Coronary artery (tissue), 2 donors: ENCODE measurements at regions not wholly inside any gene's neighbourhood (a gene's known extent, or its start where the extent isn't known, plus 50 kb on each side); places are given as distances from the start of the nearest gene placed in this dataset.

Experiments
- DNase-seq: peaks from one replicate; pipeline ENCODE4 v3.0.0-alpha.2; 2017; ENCODE audit warnings: low spot score
- H3K27ac ChIP-seq, 2 donors: fragments of 200-600 bp; sonication (generic); one replicate each; pipeline ENCODE4 v1.5.1; 2016 to 2019
- H3K4me3 ChIP-seq: fragments of 200-600 bp; sonication (generic); 2 replicates; pipeline ENCODE4 v1.5.1; 2016; ENCODE audit warnings: mild to moderate bottlenecking, moderate library complexity
- TF ChIP-seq, protein P1 (sequence below): fragments of 200-600 bp; sonication (generic); IDR thresholded peaks from one replicate; pipeline ENCODE4 v1.5.1; 2019; ENCODE audit warnings: antibody characterized with exemption

DNA sequence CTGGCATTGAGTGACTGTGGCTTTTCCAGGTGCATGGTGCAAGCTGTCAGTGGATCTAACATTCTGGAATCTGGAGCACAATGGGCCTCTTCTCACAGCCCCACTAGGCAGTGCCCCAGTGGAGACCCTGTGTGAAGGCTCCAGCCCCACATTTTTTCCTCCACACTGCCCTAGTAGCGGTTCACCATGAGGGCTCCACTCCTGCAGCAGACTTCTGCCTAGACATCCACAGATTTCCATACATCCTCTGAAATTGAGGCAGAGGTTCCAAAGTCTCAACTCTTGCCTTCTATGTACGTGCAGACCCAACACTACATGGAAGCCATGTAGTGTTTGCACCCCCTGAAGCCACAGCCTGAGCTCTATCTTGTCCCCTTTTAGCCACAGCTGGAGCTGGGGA is 118.0 kb upstream of the BMP5 start:
- no peak for DNase-seq
- no peak overlapping the region for H3K27ac ChIP-seq
- TF ChIP-seq, protein P1, sequence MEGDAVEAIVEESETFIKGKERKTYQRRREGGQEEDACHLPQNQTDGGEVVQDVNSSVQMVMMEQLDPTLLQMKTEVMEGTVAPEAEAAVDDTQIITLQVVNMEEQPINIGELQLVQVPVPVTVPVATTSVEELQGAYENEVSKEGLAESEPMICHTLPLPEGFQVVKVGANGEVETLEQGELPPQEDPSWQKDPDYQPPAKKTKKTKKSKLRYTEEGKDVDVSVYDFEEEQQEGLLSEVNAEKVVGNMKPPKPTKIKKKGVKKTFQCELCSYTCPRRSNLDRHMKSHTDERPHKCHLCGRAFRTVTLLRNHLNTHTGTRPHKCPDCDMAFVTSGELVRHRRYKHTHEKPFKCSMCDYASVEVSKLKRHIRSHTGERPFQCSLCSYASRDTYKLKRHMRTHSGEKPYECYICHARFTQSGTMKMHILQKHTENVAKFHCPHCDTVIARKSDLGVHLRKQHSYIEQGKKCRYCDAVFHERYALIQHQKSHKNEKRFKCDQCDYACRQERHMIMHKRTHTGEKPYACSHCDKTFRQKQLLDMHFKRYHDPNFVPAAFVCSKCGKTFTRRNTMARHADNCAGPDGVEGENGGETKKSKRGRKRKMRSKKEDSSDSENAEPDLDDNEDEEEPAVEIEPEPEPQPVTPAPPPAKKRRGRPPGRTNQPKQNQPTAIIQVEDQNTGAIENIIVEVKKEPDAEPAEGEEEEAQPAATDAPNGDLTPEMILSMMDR, result no peak
- no peak overlapping the region for H3K4me3 ChIP-seq

DNA sequence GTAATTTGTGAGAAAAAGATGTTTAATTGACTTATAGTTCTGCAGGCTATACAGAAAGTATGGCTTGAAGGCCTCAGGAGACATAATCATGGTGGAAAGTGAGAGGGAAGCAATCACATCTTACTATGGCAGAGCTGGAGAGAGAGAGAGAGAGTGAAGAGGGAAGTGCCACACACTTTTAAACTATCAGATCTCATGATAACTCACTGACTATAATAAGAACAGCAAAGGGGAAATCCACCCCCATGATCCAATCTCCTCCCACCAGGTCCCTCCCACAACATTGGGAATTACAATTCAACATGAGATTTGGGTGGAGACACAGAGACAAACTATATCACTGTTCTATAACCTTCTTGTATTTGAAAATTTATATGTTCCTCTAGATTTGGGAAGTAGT is 117.2 kb upstream of the BMP5 start:
- no peak overlapping the region for H3K4me3 ChIP-seq
- no peak overlapping the region for H3K27ac ChIP-seq
- TF ChIP-seq, protein P1, result no peak
- DNase-seq, result no peak

DNA sequence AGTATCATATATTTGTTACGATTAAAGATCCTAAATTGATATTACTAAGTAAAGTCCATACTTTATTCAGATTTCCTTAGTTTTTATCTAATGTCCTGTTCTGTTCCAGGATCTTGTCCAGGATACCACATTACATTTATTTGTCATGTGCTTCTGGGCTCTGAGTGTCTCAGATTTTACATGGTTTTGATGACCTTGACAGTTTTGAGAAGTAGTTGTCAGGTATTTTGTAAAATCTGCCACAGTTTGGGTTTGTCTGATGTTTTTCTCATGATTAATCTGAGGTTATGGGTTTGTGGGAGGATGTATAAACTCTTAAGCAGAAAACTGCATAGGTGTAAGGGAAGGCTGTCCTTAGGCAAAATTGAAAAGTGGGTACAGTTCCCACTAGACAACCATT is 109.9 kb upstream of the BMP5 start:
- DNase-seq, result no peak
- Histone ChIP-seq H3K27ac (no peak overlapping the region), H3K4me3 (no peak overlapping the region)
- TF ChIP-seq, protein P1, result no peak

DNA sequence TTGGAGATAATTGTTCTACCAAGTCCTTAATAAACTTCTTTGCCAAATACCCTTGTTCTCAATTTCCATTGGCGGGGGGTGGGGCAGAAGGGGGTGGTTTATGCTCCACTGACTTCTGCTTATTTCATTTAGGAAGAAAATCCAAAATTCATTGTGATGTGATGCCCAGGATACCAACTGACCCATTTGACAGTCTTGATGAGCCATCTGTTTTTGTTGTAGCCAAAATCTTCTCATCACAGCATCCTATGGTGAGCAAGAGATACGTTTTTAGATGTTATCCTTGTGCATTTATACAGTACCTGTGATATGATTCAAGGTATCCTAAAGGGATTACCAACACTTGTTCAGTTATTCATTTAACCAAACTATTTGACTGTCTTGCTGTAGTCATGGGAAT is 108.5 kb upstream of the BMP5 start:
- Histone ChIP-seq H3K27ac (no peak overlapping the region), H3K4me3 (no peak overlapping the region)
- DNase-seq, result no peak
- TF ChIP-seq, protein P1, result no peak

DNA sequence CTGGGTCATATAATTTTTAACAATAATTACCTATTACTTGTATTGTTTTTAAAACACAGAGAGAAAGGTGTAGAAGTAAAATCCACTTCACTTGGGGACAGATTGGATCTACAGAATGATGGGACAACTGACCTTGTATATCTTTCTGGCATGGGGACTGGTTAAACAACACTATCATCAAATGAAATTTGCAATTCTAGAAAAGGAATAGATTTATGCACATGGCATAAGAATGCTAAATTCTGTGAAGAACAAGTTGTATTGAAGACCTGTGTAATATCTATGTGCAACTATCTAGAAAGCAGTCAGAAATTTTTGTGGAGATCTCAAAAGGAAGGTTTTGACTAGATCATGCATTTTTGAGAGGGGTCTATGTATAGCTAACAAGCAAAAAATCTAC is 106.3 kb upstream of the BMP5 start:
- TF ChIP-seq, protein P1, result no peak
- H3K27ac ChIP-seq, result no peak overlapping the region
- no peak overlapping the region for H3K4me3 ChIP-seq
- no peak for DNase-seq

DNA sequence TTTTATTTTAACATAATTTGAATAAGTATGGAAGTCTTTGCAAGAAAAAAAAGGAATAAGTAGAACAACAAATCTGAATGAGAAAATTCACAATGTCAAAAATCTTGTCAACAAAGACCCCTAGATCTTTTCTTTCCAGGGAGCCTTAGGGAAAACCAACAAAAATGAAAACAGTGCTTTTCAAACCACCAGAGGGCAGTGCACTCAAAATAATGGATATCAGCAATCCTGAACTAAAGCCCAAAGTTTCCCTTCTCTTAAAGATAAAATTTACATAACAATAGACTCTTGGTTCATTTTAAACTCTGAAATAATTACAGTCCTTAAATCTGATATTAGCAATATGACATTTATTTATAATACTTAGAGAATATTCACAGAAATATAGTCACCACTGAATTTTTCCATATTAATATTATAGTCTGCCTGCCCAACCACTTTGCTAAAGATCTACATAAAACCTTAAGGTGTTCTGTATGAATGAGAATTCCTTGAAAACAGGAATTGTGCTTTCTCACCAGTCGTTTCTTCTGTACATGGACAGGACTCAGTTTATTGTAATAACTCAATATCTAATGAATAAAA is 105.3 kb upstream of the BMP5 start:
- TF ChIP-seq, protein P1, result no peak
- DNase-seq, result no peak
- no peak overlapping the region for H3K27ac ChIP-seq
- H3K4me3 ChIP-seq, result no peak overlapping the region

DNA sequence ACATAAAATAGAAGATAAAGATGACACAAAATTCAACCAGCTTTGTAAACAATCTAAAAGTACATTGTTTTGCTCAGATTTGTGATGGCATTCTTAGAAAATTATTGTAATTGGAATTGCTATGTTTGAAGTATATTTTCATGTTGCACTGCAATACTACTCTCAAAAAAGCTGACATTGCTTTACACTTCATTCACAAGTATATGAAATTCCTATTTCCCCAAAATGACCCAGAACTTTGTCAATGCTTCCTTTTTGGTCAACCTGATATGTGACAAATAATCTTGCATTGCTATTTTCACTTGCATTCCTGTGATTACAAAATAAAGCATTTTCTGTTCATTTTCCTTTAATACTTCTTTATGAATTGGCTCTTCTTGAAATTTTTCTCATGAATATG is 104.1 kb upstream of the BMP5 start:
- DNase-seq, result no peak
- Histone ChIP-seq H3K27ac (no peak overlapping the region), H3K4me3 (no peak overlapping the region)
- TF ChIP-seq, protein P1, result no peak
